Muscle layer of duodenum (tissue), 2 donors: ENCODE measurements at regions not wholly inside any gene's neighbourhood (a gene's known extent, or its start where the extent isn't known, plus 50 kb on each side); places are given as distances from the start of the nearest gene placed in this dataset.

Experiments used
- H3K27ac ChIP-seq: one replicate; pipeline ENCODE4 v1.7.0; 2013; ENCODE audit warnings: mild to moderate bottlenecking, low read length
- H3K27me3 ChIP-seq: one replicate; pipeline ENCODE4 v1.7.0; 2013; ENCODE audit warnings: low read depth, mild to moderate bottlenecking, control low read depth, low read length
- H3K36me3 ChIP-seq, 2 donors: one replicate each; pipeline ENCODE4 v1.7.0; 2013; ENCODE audit warnings: low read length in 2 of 2, control low read depth in 1 of 2, mild to moderate bottlenecking in 1 of 2; ENCODE audit not compliant: insufficient read depth in 2 of 2, control insufficient read depth in 1 of 2
- H3K4me1 ChIP-seq, 2 donors: one replicate each; pipeline ENCODE4 v1.7.0; 2013; ENCODE audit warnings: low read length in 2 of 2, mild to moderate bottlenecking in 2 of 2, control low read depth in 1 of 2, moderate library complexity in 1 of 2; ENCODE audit not compliant: insufficient read depth in 2 of 2, control insufficient read depth in 1 of 2
- H3K4me3 ChIP-seq, 2 donors: one replicate each; pipeline ENCODE4 v1.7.0; 2013; ENCODE audit warnings: low read length in 2 of 2, low read depth in 1 of 2, mild to moderate bottlenecking in 1 of 2
- H3K9me3 ChIP-seq, 2 donors: one replicate each; pipeline ENCODE4 v1.7.0; 2013; ENCODE audit warnings: low read length in 2 of 2, control low read depth in 1 of 2, mild to moderate bottlenecking in 1 of 2; ENCODE audit not compliant: control insufficient read depth in 1 of 2
- donor health status: healthy.

GRCh38 chr15:87720235-87720634 lies 536.3 kb downstream of the NTRK3 start:
- H3K36me3 ChIP-seq, result no peaks in the 10 kb centered on the region
- no peak overlapping the region for H3K4me3 ChIP-seq
- H3K9me3 ChIP-seq, result no peaks in the 10 kb centered on the region
- H3K4me1 ChIP-seq, result no peaks in the 10 kb centered on the region
- no peaks in the 10 kb centered on the region for H3K27me3 ChIP-seq
- H3K27ac ChIP-seq, result no peak overlapping the region

- Histone ChIP-seq H3K4me3 (no peak overlapping the region), H3K4me1 (no peaks in the 10 kb centered on the region), H3K27me3 (no peaks in the 10 kb centered on the region), H3K27ac (no peak overlapping the region), H3K9me3 (no peaks in the 10 kb centered on the region), H3K36me3 (no peaks in the 10 kb centered on the region)
These were observed 540.1 kb downstream of the NTRK3 start for GRCh38 chr15:87716422-87716821.

GRCh38 chr15:87715252-87715651 lies 541.3 kb downstream of the NTRK3 start:
- H3K4me1 ChIP-seq, result no peaks in the 10 kb centered on the region
- no peaks in the 10 kb centered on the region for H3K27me3 ChIP-seq
- no peaks in the 10 kb centered on the region for H3K36me3 ChIP-seq
- no peaks in the 10 kb centered on the region for H3K9me3 ChIP-seq
- H3K4me3 ChIP-seq, result no peak overlapping the region
- no peak overlapping the region for H3K27ac ChIP-seq

- Histone ChIP-seq H3K36me3 (no peaks in the 10 kb centered on the region), H3K27me3 (no peaks in the 10 kb centered on the region), H3K9me3 (no peaks in the 10 kb centered on the region), H3K4me3 (no peak overlapping the region), H3K27ac (no peak overlapping the region), H3K4me1 (no peaks in the 10 kb centered on the region)
These were observed 543.1 kb downstream of the NTRK3 start for GRCh38 chr15:87713475-87713879.

GRCh38 chr15:87712211-87712610 lies 544.3 kb downstream of the NTRK3 start:
- Histone ChIP-seq H3K27ac (no peak overlapping the region), H3K4me1 (no peaks in the 10 kb centered on the region), H3K27me3 (no peaks in the 10 kb centered on the region), H3K4me3 (no peak overlapping the region), H3K36me3 (no peaks in the 10 kb centered on the region), H3K9me3 (no peaks in the 10 kb centered on the region)

- Histone ChIP-seq H3K27me3 (no peaks in the 10 kb centered on the region), H3K36me3 (no peaks in the 10 kb centered on the region), H3K4me3 (no peak overlapping the region), H3K4me1 (no peaks in the 10 kb centered on the region), H3K27ac (no peak overlapping the region), H3K9me3 (no peaks in the 10 kb centered on the region)
These were observed 545.5 kb downstream of the NTRK3 start for GRCh38 chr15:87711026-87711425.

GRCh38 chr15:87710406-87710805 lies 546.1 kb downstream of the NTRK3 start:
- Histone ChIP-seq H3K36me3 (no peaks in the 10 kb centered on the region), H3K4me3 (no peak overlapping the region), H3K27ac (no peak overlapping the region), H3K9me3 (no peaks in the 10 kb centered on the region), H3K27me3 (no peaks in the 10 kb centered on the region), H3K4me1 (no peaks in the 10 kb centered on the region)

- Histone ChIP-seq H3K4me1 (no peaks in the 10 kb centered on the region), H3K9me3 (no peaks in the 10 kb centered on the region), H3K36me3 (no peaks in the 10 kb centered on the region), H3K27me3 (no peaks in the 10 kb centered on the region), H3K27ac (no peak overlapping the region), H3K4me3 (no peak overlapping the region)
These were observed 548.9 kb downstream of the NTRK3 start for GRCh38 chr15:87707566-87708130.

- H3K27me3 ChIP-seq, result no peaks in the 10 kb centered on the region
- H3K27ac ChIP-seq, result no peak overlapping the region
- H3K4me3 ChIP-seq, result no peak overlapping the region
- H3K9me3 ChIP-seq, result no peaks in the 10 kb centered on the region
- H3K36me3 ChIP-seq, result no peaks in the 10 kb centered on the region
- no peaks in the 10 kb centered on the region for H3K4me1 ChIP-seq
These were observed 549.5 kb downstream of the NTRK3 start for GRCh38 chr15:87707071-87707470.

- no peak overlapping the region for H3K27ac ChIP-seq
- no peak overlapping the region for H3K4me3 ChIP-seq
- H3K9me3 ChIP-seq, result no peaks in the 10 kb centered on the region
- no peaks in the 10 kb centered on the region for H3K36me3 ChIP-seq
- H3K4me1 ChIP-seq, result no peaks in the 10 kb centered on the region
- no peaks in the 10 kb centered on the region for H3K27me3 ChIP-seq
These were observed 550.5 kb downstream of the NTRK3 start for GRCh38 chr15:87706001-87706400.

GRCh38 chr15:87704276-87704675 lies 552.3 kb downstream of the NTRK3 start:
- no peak overlapping the region for H3K27ac ChIP-seq
- no peaks in the 10 kb centered on the region for H3K4me1 ChIP-seq
- H3K4me3 ChIP-seq, result no peak overlapping the region
- no peaks in the 10 kb centered on the region for H3K27me3 ChIP-seq
- H3K9me3 ChIP-seq, result no peaks in the 10 kb centered on the region
- H3K36me3 ChIP-seq, result no peaks in the 10 kb centered on the region

GRCh38 chr15:87703327-87704111 lies 553.0 kb downstream of the NTRK3 start:
- H3K4me1 ChIP-seq, result no peaks in the 10 kb centered on the region
- H3K9me3 ChIP-seq, result no peaks in the 10 kb centered on the region
- H3K27ac ChIP-seq, result no peak overlapping the region
- H3K4me3 ChIP-seq, result no peak overlapping the region
- H3K27me3 ChIP-seq, result no peaks in the 10 kb centered on the region
- H3K36me3 ChIP-seq, result no peaks in the 10 kb centered on the region
